ENCODE measurements at regions not wholly inside any gene's neighbourhood (a gene's known extent, or its start where the extent isn't known, plus 50 kb on each side); places are given as distances from the start of the nearest gene placed in this dataset.

- POLR2A ChIA-PET, result no interaction called here
- DNase-seq (ENCODE audit: low read depth), result no peak
- CTCF ChIA-PET, result no interaction called here
Observed at GRCh38 chr5:109917154-109917546, 227.4 kb downstream of the MAN2A1 start.

GRCh38 chr5:109917966-109918365 lies 228.2 kb downstream of the MAN2A1 start:
- H3K4me3 ChIP-seq (ENCODE audit: low read depth, low read length), result no peak overlapping the region
- DNase-seq (ENCODE audit: low read depth), result no peak
- ChIA-PET CTCF (no interaction called here), POLR2A (no interaction called here)
- H3K36me3 ChIP-seq (ENCODE audit: control insufficient read depth, insufficient read depth, low read length), result no peaks in the 10 kb centered on the region
- TF ChIP-seq CTCF (IDR thresholded peaks at IDR 0.05; ENCODE audit: insufficient read depth, low read depth, low read length), result no peak
- no peaks in the 10 kb centered on the region for H3K27me3 ChIP-seq (ENCODE audit: control insufficient read depth, insufficient read depth, low read length)

More at GRCh38 chr5:109917154-109917546, 227.4 kb downstream of the MAN2A1 start:
- H3K36me3 ChIP-seq (ENCODE audit: control insufficient read depth, insufficient read depth, low read length), result no peaks in the 10 kb centered on the region
- H3K27me3 ChIP-seq (ENCODE audit: control insufficient read depth, insufficient read depth, low read length), result no peaks in the 10 kb centered on the region
- no peak for TF ChIP-seq CTCF (IDR thresholded peaks at IDR 0.05; ENCODE audit: insufficient read depth, low read depth, low read length)
- H3K4me3 ChIP-seq (ENCODE audit: low read depth, low read length), result no peak overlapping the region

GRCh38 chr5:109920736-109921135 lies 231.0 kb downstream of the MAN2A1 start:
- Histone ChIP-seq H3K4me3 (ENCODE audit: low read depth, low read length) (no peak overlapping the region), H3K27me3 (ENCODE audit: control insufficient read depth, insufficient read depth, low read length) (no peaks in the 10 kb centered on the region), H3K36me3 (ENCODE audit: control insufficient read depth, insufficient read depth, low read length) (no peaks in the 10 kb centered on the region)
- POLR2A ChIA-PET, result no interaction called here
- no peak for DNase-seq (ENCODE audit: low read depth)
- CTCF ChIA-PET, result interaction anchor here (1.0 kb wide), 1 partner anchor 10 kb away, joined by 3 read pairs; no protein-coding TSS in a partner anchor
- TF ChIP-seq CTCF (IDR thresholded peaks at IDR 0.05; ENCODE audit: insufficient read depth, low read depth, low read length), result no peak

GRCh38 chr5:109921735-109922380 lies 232.1 kb downstream of the MAN2A1 start:
- POLR2A ChIA-PET, result no interaction called here

GRCh38 chr5:109922381-109922995 lies 232.8 kb downstream of the MAN2A1 start:
- no peak for DNase-seq (ENCODE audit: low read depth)
- no peak for TF ChIP-seq CTCF (IDR thresholded peaks at IDR 0.05; ENCODE audit: insufficient read depth, low read depth, low read length)
- CTCF ChIA-PET, result no interaction called here
- H3K36me3 ChIP-seq (ENCODE audit: control insufficient read depth, insufficient read depth, low read length), result no peaks in the 10 kb centered on the region
- POLR2A ChIA-PET, result no interaction called here
- no peak overlapping the region for H3K4me3 ChIP-seq (ENCODE audit: low read depth, low read length)
- no peaks in the 10 kb centered on the region for H3K27me3 ChIP-seq (ENCODE audit: control insufficient read depth, insufficient read depth, low read length)

More at GRCh38 chr5:109921735-109922380, 232.1 kb downstream of the MAN2A1 start:
- no peaks in the 10 kb centered on the region for H3K27me3 ChIP-seq (ENCODE audit: control insufficient read depth, insufficient read depth, low read length)
- CTCF ChIA-PET, result no interaction called here
- no peak for DNase-seq (ENCODE audit: low read depth)
- H3K36me3 ChIP-seq (ENCODE audit: control insufficient read depth, insufficient read depth, low read length), result no peaks in the 10 kb centered on the region
- no peak for TF ChIP-seq CTCF (IDR thresholded peaks at IDR 0.05; ENCODE audit: insufficient read depth, low read depth, low read length)
- no peak overlapping the region for H3K4me3 ChIP-seq (ENCODE audit: low read depth, low read length)
